Activated T-cell treated with anti-CD3 and anti-CD28 coated beads, Interleukin-2, amount 50 U/mL, for 48 hours (primary cell): ENCODE measurements at regions not wholly inside any gene's neighbourhood (a gene's known extent, or its start where the extent isn't known, plus 50 kb on each side); places are given as distances from the start of the nearest gene placed in this dataset.
"Not testable (repeated sequence)": the region's sequence is repeated elsewhere in the genome, so short reads cannot be mapped to it uniquely, and the experiment has no call there.

Source experiments
- DNase-seq, 2 experiments: peaks; one replicate each; pipeline ENCODE4 v3.0.0-alpha.2; 2020

DNA sequence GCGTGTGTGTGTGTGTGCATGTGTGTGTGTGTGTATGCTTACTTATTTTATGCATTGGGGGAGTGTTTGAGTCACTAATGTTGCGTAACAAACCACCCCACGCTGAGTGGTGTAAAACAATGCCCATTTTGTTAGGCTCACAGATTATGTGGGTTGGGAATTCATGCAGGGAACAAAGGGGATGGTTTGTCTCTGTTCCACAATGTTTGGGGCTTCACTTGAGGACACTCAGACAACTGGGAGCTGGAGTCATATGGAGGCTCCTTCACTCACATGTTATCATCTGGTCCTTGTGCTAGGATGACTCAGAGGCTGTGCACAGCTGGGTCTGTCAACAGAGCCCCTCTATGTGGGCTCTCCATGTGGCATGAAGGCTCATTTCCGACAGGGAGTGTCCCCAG lies 51.3 kb upstream of the LARGE1 start:
- no peak for DNase-seq

DNA sequence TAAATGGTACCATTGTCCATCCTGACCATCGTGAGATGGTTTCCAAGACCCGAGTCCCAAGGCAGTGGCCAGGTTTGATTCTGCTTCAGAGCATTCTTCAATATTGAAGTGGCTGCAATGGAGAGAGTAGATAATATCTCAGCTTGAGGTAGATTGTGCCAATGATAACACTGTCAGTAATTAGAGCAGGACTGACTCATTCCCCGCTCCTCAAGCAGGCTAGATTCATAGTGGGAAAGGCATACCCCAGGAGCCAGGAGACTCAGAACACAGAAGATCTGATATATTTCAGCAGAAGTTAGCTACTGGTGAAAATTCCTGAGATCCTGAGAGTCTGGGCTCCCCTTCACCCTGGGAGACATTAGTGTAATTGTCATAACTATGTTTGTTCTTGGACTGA lies 55.6 kb upstream of the LARGE1 start:
- DNase-seq: no peak

- DNase-seq: no peak
These were observed 63.3 kb upstream of the LARGE1 start for GRCh38 chr22:33983558-33983957.

- DNase-seq: no peak
These were observed 63.9 kb upstream of the LARGE1 start for GRCh38 chr22:33984211-33984610.

DNA sequence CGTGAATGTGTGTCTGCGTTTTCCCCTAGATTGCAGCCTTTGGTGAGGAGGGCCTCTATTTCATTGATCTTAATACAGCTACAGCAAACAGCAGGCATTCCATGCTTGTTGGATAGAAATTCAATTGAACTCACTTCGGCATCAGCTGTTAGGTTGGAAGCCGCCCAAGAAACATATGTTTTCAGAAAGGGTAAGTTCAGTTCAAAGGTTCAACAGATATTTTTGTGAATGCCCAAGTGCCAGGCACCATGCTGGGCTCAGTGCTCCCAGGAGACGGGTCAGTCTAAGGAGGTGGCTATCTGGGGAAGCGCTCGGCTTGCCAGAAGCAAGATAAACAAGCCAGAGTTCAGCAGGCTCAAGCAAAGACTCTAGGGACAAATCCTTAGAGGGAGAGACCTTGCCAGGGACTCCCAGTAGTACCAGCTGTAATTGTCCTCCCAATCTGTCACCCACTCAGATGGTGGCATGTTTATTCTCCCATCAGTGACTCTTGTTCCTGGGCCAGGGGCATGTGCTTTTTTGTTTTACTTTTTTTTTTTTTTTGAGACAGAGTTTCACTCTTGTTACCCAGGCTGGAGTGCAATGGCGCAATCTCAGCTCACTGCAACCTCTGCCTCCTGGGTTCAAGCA lies 64.5 kb upstream of the LARGE1 start:
- DNase-seq: no peak

DNA sequence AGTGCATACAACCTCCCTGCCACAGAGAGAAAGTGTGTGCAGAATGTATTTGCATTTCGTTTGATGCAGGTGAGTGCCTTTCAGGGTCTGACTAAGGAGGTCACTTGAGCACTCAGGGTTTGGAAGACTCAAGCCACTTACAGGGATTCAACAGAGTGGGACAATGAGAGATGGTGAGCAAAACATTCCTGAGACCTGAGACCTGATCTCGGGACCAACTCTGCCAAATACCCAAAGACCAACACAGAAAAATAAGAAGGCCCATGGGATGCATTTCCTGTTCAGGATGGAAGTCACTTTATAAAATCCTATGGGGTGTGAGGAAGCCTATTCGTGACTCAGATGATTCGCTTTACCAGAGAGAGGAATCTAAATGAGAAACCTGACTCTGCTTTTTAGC lies 65.2 kb upstream of the LARGE1 start:
- DNase-seq: no peak

DNA sequence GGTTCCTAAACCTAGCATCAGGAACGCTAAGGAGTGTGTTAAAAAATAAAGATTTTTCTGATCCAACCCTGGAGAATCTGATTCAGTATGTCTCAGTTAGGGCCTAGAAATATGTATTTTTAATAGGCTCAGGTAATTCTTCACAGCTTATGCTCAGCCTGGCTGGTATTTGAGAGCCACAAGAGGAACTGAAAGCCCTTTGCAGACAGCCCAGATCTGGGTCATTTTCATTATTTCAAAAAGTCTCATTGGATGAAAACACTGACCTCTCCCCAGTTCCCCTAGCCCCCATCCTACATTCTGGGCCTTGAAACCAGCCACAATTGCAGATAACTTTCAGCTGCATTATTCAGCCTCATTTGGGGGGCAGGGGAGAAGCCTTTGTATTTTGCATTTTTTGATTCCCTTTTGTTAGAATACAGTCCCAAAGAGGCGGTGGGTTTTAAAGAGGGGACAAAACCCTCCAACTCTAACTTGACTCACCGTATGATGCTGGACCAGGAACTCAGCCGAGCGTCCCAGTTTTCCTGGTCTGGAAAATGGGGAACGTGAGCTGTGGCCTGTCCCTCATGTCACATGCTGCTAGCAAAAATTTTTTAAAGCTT lies 66.0 kb upstream of the LARGE1 start:
- no peak for DNase-seq

DNA sequence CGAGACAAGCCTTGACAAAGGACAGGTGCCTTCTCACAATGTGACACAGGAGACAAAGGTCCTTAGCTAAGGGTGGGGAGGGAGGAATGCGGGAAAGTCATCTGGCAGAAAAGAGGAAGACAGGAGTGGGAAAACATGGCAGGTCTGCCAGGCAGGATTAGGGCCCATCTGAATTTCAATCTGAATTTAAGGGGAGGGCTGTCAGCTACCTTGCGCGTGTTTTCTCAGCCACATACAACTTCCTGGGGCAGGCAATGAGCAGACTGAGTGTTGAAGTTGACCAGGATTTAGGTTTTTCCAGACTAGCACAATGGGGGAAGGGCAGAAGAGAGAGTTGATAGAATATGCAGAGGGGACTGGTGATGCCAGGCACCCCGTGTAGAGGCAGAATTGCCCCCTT lies 66.7 kb upstream of the LARGE1 start:
- DNase-seq: no peak

GRCh38 chr22:33989263-33989662 lies 69.0 kb upstream of the LARGE1 start:
- not testable (repeated sequence) for DNase-seq

DNA sequence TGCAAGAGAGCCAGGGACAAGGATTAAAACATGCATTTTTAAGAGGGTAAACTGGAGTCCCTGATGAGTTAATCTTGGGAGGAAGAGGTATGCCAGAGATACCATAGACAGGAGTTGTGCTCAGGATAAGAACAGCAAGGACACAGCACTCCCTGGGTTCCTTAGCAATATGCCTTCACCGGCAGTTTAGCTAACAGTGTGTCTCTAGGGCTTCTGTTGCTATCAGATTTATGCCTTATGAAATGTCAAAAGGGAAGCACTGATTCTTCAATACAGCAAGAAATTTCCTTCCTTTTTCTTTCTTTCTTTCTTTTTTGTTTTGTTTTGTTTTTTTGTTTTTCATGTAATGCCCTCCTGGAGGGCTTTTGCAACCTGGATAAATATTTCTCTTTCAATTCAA lies 71.3 kb upstream of the LARGE1 start:
- no peak for DNase-seq

GRCh38 chr22:33996824-33997223 lies 76.5 kb upstream of the LARGE1 start:
- DNase-seq: no peak

GRCh38 chr22:34000879-34001526 lies 80.7 kb upstream of the LARGE1 start:
- DNase-seq: no peak

GRCh38 chr22:34001701-34002466 lies 81.6 kb upstream of the LARGE1 start:
- DNase-seq: no peak

DNA sequence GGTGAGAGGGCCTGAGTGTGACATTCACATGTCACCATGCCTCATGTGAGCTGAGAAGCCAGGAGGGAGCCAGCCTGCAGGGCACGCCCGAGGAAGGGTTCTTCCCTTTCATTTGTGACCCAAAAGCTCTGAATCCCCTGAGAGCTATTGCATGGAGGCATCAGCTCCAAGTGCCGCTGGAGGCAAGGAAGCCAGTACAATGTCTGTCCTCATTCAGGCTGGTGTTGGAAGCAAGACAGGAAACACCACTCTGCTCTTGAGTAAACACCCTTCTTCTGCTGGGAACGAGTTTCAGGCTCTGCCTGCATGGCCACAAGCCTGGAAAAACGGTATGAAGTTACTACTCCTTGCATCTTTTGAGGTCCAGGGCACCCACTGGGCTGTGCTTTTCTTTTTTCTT lies 83.8 kb upstream of the LARGE1 start:
- no peak for DNase-seq

DNA sequence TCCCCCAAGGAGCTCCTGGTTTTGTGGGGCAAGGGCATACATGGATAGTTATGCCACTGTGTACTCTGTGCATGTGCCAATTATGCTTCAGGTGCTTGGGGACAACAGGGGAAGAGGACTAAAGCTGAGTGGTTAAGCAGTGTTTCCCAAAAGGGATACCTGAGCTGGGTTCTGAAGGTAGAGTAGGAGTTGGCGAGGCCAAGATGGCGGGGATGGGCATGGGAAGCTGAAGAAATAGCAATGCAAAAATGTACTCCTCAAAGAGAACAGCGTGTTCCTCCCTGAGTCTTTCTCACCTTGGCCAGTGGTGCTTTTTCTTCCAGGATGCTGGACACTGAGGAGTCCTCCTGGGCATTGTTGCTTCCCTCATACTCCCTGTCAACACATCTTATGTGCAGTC lies 90.0 kb upstream of the LARGE1 start:
- DNase-seq: no peak

DNA sequence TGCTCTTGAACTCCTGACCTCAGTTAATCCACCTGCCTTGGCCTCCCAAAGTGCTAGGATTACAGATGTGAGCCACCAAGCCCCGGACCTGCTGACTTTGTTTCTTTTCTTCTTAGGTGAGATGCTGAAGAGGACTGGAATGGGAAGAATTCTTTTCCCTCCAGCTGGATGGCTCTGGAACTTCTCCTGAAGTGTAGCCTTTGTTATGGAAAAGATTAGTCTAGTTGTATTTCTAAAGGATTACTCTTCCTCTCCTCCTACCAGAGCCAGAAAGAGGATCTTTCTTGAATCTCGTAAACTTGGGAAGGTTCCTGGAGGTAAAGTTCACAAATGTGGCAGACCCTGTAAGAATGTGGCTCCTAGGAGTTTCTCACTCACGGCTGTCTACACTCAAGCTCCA lies 95.4 kb upstream of the LARGE1 start:
- no peak for DNase-seq

- no peak for DNase-seq
These were observed 96.9 kb upstream of the LARGE1 start for GRCh38 chr22:34017205-34017604.

GRCh38 chr22:34019190-34019845 lies 99.0 kb upstream of the LARGE1 start:
- DNase-seq: no peak

GRCh38 chr22:34035209-34035608 lies 114.9 kb upstream of the LARGE1 start:
- DNase-seq: no peak

DNA sequence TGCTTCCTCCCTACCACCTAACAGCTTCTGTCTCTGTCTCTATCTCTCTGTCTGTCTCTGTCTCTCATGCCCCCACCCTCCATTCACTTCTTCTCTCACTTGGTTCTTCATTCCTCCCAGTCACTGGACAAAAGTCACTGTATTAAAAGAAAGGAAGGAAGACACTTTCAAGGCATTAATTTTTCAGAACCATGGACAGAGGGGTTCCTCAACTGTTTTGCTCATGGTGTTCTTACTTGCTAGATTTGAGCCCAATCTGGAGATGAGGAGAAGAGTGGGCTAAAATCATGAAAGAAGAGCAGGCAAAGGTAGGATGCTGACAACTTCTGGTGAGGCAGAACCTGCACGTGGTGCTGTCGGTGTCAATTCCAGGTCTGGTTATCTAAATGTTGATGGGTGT lies 116.7 kb upstream of the LARGE1 start:
- no peak for DNase-seq

- no peak for DNase-seq
These were observed 118.7 kb upstream of the LARGE1 start for GRCh38 chr22:34038801-34039555.

GRCh38 chr22:34045311-34045710 lies 125.0 kb upstream of the LARGE1 start:
- no peak for DNase-seq
